Breast epithelium (tissue), 3 donors: ENCODE measurements at regions not wholly inside any gene's neighbourhood (a gene's known extent, or its start where the extent isn't known, plus 50 kb on each side); places are given as distances from the start of the nearest gene placed in this dataset.

Experiments used
- CTCF ChIP-seq, 3 donors: fragments of 450-650 bp; IDR thresholded peaks; one replicate each; pipeline ENCODE4 v1.5.1; 2016 to 2017; ENCODE audit warnings: antibody characterized with exemption in 3 of 3, mild to moderate bottlenecking in 3 of 3, moderate library complexity in 3 of 3
- POLR2A ChIP-seq: fragments of 450-650 bp; IDR thresholded peaks from one replicate; pipeline ENCODE4 v1.6.1; 2016; ENCODE audit warnings: antibody characterized with exemption, mild to moderate bottlenecking, moderate library complexity
- POLR2AphosphoS5 ChIP-seq, 3 donors: sonication (generic); formaldehyde crosslinking; IDR thresholded peaks; one replicate each; pipeline ENCODE4 v1.6.1; 2017; ENCODE audit warnings: antibody characterized with exemption in 3 of 3

- TF ChIP-seq CTCF (IDR thresholded peaks at IDR 0.05) (no peak), POLR2A (no peak), POLR2AphosphoS5 (IDR thresholded peaks at IDR 0.05) (no peak)
Measured at GRCh38 chr20:55576981-55577380, 428.3 kb downstream of the CBLN4 start.
